ENCODE measurements at regions not wholly inside any gene's neighbourhood (a gene's known extent, or its start where the extent isn't known, plus 50 kb on each side); places are given as distances from the start of the nearest gene placed in this dataset.
"Not testable (repeated sequence)": the region's sequence is repeated elsewhere in the genome, so short reads cannot be mapped to it uniquely, and the experiment has no call there.

DNA sequence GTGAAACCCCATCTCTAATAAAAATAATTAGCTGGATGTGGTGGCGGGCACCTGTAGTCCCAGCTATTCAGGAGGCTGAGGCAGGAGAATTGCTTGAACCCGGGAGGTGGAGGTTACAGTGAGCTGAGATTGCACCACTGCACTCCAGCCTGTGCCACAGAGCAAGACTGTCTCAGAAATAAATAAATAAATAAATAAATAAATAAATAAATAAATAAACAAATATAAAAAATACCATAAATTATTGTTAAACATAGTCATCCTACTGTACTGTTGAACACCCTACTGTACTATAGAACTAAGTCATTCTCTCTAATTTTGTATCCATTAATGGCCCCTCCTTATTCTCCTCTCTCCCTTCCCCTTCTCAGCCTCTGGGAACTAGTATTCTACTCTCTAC, 332.2 kb downstream of the ISL1 start:
- not testable (repeated sequence) for TF ChIP-seq CTCF (IDR thresholded peaks at IDR 0.05; ENCODE audit: low read length); EZH2 (optimal IDR thresholded peaks at IDR 0.05; ENCODE audit: low read depth, low read length); EZH2phosphoT487 (IDR thresholded peaks at IDR 0.05; ENCODE audit: low read length)
